ENCODE measurements at regions not wholly inside any gene's neighbourhood (a gene's known extent, or its start where the extent isn't known, plus 50 kb on each side); places are given as distances from the start of the nearest gene placed in this dataset.

- TF ChIP-seq CTCF (IDR thresholded peaks at IDR 0.05) (no peak), POLR2A (IDR thresholded peaks at IDR 0.05) (no peak)
- no peaks in the 10 kb centered on the region for H3K9me3 ChIP-seq
- H3K4me3 ChIP-seq = no peak overlapping the region
- H3K4me1 ChIP-seq = no peaks in the 10 kb centered on the region
- H3K27me3 ChIP-seq = no peaks in the 10 kb centered on the region
- no peaks in the 10 kb centered on the region for H3K36me3 ChIP-seq (ENCODE audit: low read depth, missing control alignments)
- H3K27ac ChIP-seq = no peak overlapping the region
- no peak for DNase-seq
- intact Hi-C loops (cut with DNase I; ENCODE audit: low total_unique reads) = no loop called here
- WGBS, 2 donors = 67 to 74% methylated on average over 1 of the region's 1 CpG
Observed at GRCh38 chr7:93817526-93817925, 73.0 kb downstream of the TFPI2 start.

GRCh38 chr7:93817004-93817403 lies 73.5 kb downstream of the TFPI2 start:
- no peak overlapping the region for H3K27ac ChIP-seq
- TF ChIP-seq CTCF (IDR thresholded peaks at IDR 0.05) = no peak
- TF ChIP-seq POLR2A (IDR thresholded peaks at IDR 0.05) = no peak
- no peak for DNase-seq
- H3K36me3 ChIP-seq (ENCODE audit: low read depth, missing control alignments) = no peaks in the 10 kb centered on the region
- no peaks in the 10 kb centered on the region for H3K9me3 ChIP-seq
- no peaks in the 10 kb centered on the region for H3K27me3 ChIP-seq
- H3K4me3 ChIP-seq = no peak overlapping the region
- intact Hi-C loops (cut with DNase I; ENCODE audit: low total_unique reads) = no loop called here
- H3K4me1 ChIP-seq = no peaks in the 10 kb centered on the region

- intact Hi-C loops (cut with DNase I; ENCODE audit: low total_unique reads) = no loop called here
- WGBS, 2 donors = 71 to 80% methylated on average over 1 of the region's 1 CpG
- Histone ChIP-seq H3K4me1 (no peaks in the 10 kb centered on the region), H3K9me3 (no peaks in the 10 kb centered on the region), H3K27me3 (no peaks in the 10 kb centered on the region), H3K27ac (no peak overlapping the region), H3K4me3 (no peak overlapping the region), H3K36me3 (ENCODE audit: low read depth, missing control alignments) (no peaks in the 10 kb centered on the region)
- DNase-seq = no peak
- TF ChIP-seq CTCF (IDR thresholded peaks at IDR 0.05) (no peak), POLR2A (IDR thresholded peaks at IDR 0.05) (no peak)
Observed at GRCh38 chr7:93813514-93813913, 77.0 kb downstream of the TFPI2 start.

- H3K27me3 ChIP-seq = no peaks in the 10 kb centered on the region
- WGBS, 2 donors = 88 to 92% methylated on average over 4 of the region's 4 CpGs
- TF ChIP-seq POLR2A (IDR thresholded peaks at IDR 0.05) = no peak
- TF ChIP-seq CTCF (IDR thresholded peaks at IDR 0.05) = no peak
Observed at GRCh38 chr7:93812061-93812460, 78.5 kb downstream of the TFPI2 start.

GRCh38 chr7:93811198-93811597 lies 79.4 kb downstream of the TFPI2 start:
- Histone ChIP-seq H3K4me1 (no peaks in the 10 kb centered on the region), H3K4me3 (no peak overlapping the region), H3K27ac (no peak overlapping the region)

More at GRCh38 chr7:93812061-93812460, 78.5 kb downstream of the TFPI2 start:
- no peak overlapping the region for H3K4me3 ChIP-seq
- H3K36me3 ChIP-seq (ENCODE audit: low read depth, missing control alignments) = no peaks in the 10 kb centered on the region
- intact Hi-C loops (cut with DNase I; ENCODE audit: low total_unique reads) = no loop called here
- H3K9me3 ChIP-seq = no peaks in the 10 kb centered on the region
- no peak overlapping the region for H3K27ac ChIP-seq
- no peaks in the 10 kb centered on the region for H3K4me1 ChIP-seq
- DNase-seq = no peak

More at GRCh38 chr7:93811198-93811597, 79.4 kb downstream of the TFPI2 start:
- TF ChIP-seq CTCF (IDR thresholded peaks at IDR 0.05) (no peak), POLR2A (IDR thresholded peaks at IDR 0.05) (no peak)
- Histone ChIP-seq H3K9me3 (no peaks in the 10 kb centered on the region), H3K36me3 (ENCODE audit: low read depth, missing control alignments) (no peaks in the 10 kb centered on the region), H3K27me3 (no peaks in the 10 kb centered on the region)
- DNase-seq = no peak
- intact Hi-C loops (cut with DNase I; ENCODE audit: low total_unique reads) = no loop called here

Data from testis (tissue), 2 donors.